ENCODE measurements at regions not wholly inside any gene's neighbourhood (a gene's known extent, or its start where the extent isn't known, plus 50 kb on each side); places are given as distances from the start of the nearest gene placed in this dataset.

DNA sequence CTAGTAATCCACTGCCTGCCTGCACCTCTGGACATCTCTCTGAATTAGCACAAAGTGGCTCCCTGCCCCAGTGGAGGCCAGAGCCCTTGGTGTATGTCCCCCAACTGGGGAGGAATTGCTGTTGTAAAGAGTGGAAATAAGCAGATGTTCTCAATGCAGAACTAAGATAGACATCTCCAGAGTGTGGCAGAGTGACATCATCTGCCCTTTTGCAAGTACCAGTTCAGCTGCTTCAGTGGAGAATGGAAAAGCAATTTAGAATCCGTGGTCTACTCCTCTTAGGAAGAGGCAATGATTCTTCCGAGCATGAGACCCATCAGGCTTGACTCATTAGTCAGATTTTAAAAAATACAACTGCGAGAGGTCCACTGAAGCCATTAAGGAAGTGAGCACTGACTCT lies 1512.0 kb upstream of the GOT2 start:
- TF ChIP-seq POLR2A (IDR thresholded peaks at IDR 0.05) (no peak), EP300 (IDR thresholded peaks at IDR 0.05) (no peak)

All from stomach (tissue), 4 donors.